Stimulated activated CD4-positive, alpha-beta T cell treated with anti-CD3 and anti-CD28 coated beads, Interleukin-2, amount 100 ng/mL, for 48 hours (primary cell): ENCODE measurements at regions not wholly inside any gene's neighbourhood (a gene's known extent, or its start where the extent isn't known, plus 50 kb on each side); places are given as distances from the start of the nearest gene placed in this dataset.
A peak's percentile ranks its signal among the peaks of the same experiment; 100 is the strongest.
"Not testable (repeated sequence)": the region's sequence is repeated elsewhere in the genome, so short reads cannot be mapped to it uniquely, and the experiment has no call there.

Experiments
- DNase-seq, 2 donors: peaks; one replicate each; pipeline ENCODE4 v3.0.0-alpha.2; 2020

GRCh38 chr6:151671195-151671594 is 136.3 kb upstream of the ESR1 start:
- no peak for DNase-seq

GRCh38 chr6:151674578-151674977 is 132.9 kb upstream of the ESR1 start:
- no peak for DNase-seq

GRCh38 chr6:151675746-151676459 is 131.6 kb upstream of the ESR1 start:
- DNase-seq = peak; percentile 49 to 51

DNA sequence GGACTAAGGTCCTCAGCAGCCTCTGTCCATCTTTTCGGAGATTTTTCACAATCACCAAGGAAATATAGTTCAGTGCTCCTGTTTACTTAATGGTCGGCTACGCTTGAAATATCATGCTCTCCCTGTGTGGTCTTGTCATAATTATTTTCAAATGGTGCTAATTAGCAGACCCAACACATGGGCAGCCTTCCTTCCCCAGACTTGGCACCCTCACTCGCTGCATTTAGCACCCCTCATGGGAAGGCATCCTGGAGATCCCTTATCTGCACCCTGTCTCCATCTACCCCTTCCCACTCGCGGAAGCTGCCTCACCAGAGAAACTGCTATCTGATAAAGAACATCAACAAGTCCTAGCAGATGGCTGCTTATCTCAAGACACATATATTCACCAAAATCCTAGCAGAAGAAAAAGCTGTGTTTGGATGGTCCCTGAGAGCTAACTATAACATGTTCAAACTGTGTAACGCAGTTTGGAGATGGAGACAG is 131.0 kb upstream of the ESR1 start:
- DNase-seq = no peak

DNA sequence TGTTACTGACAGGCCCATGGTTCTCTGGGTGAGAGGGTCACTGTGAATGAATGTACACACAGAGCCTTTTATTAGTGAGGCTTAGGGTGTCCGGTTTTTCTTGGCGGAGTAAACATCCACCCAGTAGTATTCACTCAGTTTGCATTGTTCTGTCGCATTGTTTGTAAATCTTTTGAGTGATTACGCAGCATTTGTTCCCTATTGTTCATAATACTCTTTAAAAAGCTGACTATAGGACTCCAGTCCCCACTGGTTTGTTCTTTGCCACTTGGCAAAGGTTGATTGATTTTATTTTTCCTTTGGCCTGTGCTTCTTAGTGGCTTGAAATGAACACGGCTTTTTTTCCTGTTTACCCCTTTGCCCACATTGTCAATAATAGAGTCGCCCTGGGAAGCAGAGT is 130.1 kb upstream of the ESR1 start:
- no peak for DNase-seq

GRCh38 chr6:151679081-151679480 is 128.4 kb upstream of the ESR1 start:
- peak in 1 of 2 donors; percentile 15 for DNase-seq

GRCh38 chr6:151679941-151680340 is 127.5 kb upstream of the ESR1 start:
- DNase-seq = no peak

- DNase-seq = no peak
Observed at GRCh38 chr6:151680846-151681432, 126.5 kb upstream of the ESR1 start.

DNA sequence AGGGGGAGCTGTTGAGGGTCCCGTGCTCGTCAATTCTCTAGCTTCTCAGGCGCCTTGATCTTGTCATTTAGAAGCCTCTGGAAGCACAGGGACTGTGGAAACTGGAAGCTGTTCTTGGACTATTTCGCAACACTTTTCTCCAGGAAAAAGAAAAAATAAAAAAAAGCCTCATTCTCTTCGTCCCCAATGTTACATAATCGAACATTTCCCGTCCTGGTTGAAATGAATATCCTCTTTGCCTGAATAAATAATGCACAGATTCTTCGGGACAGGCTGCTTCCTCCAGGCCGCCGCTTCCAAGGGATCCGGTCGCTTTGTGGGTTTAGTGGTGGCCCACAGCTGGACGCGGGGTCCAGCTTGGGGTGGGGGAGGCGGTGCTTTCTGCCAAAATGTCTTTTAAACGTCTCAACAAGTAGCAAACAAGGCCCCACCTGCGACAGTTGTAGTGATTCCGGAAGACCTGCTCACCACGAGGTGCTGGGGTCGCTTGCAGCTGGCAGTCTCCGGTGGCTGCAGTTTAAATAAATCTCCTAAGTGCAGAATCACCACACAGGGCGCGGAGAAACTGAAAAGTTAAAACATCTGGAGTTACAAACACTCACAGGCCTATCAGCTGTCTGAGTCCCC is 125.9 kb upstream of the ESR1 start:
- no peak for DNase-seq

DNA sequence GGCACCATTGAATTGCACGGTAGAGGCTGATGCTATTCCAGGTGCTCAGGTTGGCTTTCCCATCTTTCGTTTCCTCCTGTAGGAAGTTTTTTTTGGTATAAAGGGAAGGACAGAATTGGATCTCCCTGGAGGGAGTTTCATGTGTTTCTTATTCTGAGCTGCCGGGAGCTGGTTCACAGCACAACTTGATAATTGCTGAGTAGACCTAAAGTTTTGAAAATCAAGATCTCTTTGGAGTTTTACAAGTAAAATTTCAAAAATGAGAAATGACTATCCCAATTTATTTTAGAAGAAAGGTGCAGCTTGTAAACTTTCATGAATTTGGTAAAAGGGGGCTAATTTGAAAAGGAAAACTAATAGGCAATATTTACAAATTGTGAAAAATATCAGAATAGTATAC is 125.2 kb upstream of the ESR1 start:
- DNase-seq = no peak

GRCh38 chr6:151682922-151683321 is 124.6 kb upstream of the ESR1 start:
- DNase-seq = no peak

GRCh38 chr6:151683381-151683780 is 124.1 kb upstream of the ESR1 start:
- no peak for DNase-seq

GRCh38 chr6:151689499-151690201 is 117.8 kb upstream of the ESR1 start:
- DNase-seq = no peak

- DNase-seq = no peak
Observed at GRCh38 chr6:151690303-151690702, 117.2 kb upstream of the ESR1 start.

GRCh38 chr6:151690768-151691562 is 116.5 kb upstream of the ESR1 start:
- DNase-seq = no peak

DNA sequence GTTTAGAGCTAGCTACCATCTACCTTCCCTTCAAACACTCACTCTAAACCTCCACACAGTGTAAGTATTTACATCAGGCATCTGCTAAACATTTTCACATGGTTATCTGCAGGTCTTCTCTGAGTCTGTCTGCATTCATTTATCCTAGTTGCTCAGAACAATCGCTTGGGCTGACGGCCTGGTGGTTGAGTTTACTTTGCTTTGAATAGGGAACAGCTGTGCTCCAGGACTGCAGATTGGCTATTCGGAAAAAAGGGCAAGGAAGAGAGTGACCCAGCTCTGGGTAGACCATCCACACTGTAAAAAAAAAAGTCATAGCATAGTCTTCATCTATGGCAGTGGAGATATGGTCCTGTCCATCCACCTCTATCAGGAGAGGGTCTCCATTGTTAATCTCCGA is 115.3 kb upstream of the ESR1 start:
- DNase-seq = no peak

DNA sequence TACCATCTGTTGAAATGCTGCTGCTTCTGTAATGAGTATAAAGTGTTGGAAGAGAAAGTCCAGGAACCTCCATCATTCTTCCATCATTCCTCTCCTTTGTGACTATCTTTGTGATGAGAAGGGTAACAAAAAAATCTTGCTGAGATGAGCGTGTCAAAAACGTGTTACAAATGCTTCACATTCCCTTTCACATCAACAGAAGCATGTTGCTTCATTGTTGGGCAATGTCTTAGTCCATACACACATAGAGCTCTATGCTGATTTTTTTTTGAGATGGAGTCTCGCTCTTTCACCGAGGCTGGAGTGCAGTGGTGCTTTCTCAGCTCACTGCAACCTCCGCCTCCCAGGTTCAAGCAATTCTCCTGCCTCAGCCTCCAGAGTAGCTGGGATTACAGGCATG is 114.1 kb upstream of the ESR1 start:
- no peak for DNase-seq

DNA sequence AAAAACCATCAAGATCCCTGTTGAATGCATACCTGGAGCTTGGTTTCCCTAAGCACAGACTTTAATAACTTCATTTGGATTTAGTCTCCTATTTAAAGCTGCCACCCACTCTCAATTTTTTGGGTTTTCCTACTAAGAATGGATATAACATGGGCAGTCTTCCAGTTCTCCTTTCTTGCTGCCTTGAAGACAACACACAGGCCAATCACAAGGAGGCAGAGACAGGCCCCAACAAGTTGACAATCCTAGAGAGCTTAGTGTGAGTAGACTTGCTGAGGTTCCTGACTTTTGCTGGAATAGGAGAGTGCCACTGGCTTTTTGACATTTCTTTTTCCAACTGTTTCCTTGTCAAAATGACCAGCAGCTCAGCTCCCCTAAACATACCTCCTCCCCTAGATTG is 112.3 kb upstream of the ESR1 start:
- DNase-seq = no peak

GRCh38 chr6:151696302-151696701 is 111.2 kb upstream of the ESR1 start:
- DNase-seq = not testable (repeated sequence)

DNA sequence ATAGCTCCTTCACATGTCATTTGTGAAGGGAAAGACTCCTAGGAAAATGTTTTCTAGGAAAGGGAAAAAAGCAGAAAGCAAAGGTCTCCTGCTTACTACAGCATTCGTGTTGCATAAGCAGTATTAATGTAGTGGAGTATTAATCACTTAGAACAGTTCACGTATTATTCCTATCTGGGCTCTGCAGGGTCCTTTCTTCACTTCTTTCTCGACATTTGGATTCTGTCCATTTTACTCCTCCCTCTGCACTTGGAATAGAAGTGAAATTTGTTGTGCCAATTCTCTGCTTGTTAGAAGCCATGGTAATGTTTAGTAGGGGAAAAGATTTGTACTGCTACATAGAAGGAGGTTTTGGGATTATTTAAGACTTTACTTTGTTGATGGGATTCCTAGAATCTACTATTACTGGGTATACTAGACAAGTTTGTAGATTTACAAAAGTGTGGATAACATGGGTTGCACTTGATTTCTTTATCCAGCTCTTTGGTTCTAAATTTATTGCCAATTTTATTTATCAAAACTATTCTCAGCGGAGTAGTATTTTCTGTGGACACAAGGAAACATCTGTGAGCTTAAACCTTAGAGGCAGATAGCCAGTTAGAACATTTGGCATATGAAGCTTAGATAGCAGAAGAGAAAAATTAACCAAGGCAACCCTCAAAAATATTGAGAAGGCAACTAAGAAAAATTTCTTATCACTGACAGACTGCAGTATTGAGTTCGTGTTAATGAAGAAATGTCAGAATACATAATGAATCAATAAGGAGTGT is 108.4 kb upstream of the ESR1 start:
- no peak for DNase-seq

DNA sequence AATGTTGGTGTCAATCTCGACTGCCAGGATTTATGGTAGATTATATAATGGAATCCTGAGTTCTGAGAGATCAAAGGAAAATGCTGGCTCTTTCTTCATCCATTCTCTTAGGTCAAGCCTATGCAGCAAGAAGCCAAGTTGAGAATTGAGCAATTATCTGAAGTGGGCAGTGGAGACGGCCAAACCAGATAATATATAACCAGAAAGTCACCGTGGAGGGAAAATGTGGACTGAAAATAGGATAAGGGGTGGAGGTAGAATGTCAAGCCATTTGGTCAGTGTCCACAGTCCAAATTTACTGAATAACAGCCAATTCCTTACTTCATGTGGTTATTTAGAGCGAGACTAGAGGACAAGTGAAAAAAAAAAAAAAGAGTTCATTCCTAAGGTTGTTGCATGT is 107.8 kb upstream of the ESR1 start:
- no peak for DNase-seq
